ENCODE measurements at regions not wholly inside any gene's neighbourhood (a gene's known extent, or its start where the extent isn't known, plus 50 kb on each side); places are given as distances from the start of the nearest gene placed in this dataset.

DNA sequence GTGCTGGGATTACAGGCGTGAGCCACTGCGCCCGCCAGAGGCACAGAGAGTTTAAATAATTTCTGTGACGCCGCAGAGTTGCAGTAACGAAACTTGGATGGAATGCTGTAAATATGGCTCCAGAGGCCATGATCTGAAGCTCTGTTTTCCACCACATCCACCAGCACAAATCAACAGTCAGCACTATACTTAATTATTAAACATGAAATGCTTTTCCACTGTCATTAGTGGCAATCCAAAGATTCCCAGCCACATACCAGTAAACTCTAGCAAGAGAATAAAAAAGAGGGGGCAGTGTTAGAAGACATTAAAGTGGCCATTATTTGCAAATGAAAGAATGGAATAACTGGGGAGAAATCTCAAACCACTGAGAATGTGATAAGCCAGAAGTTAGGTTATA lies 242.5 kb downstream of the DIRAS2 start:
- no peak overlapping the region for H3K4me3 Mint-ChIP-seq
- ChIA-PET POLR2A (no interaction called here), CTCF (no interaction called here)
- ATAC-seq (ENCODE audit: low read depth) (no peak), DNase-seq (no peak)
- TF ChIP-seq, protein P1, sequence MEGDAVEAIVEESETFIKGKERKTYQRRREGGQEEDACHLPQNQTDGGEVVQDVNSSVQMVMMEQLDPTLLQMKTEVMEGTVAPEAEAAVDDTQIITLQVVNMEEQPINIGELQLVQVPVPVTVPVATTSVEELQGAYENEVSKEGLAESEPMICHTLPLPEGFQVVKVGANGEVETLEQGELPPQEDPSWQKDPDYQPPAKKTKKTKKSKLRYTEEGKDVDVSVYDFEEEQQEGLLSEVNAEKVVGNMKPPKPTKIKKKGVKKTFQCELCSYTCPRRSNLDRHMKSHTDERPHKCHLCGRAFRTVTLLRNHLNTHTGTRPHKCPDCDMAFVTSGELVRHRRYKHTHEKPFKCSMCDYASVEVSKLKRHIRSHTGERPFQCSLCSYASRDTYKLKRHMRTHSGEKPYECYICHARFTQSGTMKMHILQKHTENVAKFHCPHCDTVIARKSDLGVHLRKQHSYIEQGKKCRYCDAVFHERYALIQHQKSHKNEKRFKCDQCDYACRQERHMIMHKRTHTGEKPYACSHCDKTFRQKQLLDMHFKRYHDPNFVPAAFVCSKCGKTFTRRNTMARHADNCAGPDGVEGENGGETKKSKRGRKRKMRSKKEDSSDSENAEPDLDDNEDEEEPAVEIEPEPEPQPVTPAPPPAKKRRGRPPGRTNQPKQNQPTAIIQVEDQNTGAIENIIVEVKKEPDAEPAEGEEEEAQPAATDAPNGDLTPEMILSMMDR (IDR thresholded peaks at IDR 0.05) = no peak
- no peaks in the 10 kb centered on the region for H3K4me1 Mint-ChIP-seq
- intact Hi-C loops (cut with micrococcal nuclease) = no loop called here
- H3K27me3 Mint-ChIP-seq = peaks cover 22% of the 10 kb centered on the region
- no peak overlapping the region for H3K27ac Mint-ChIP-seq
- no peaks in the 10 kb centered on the region for H3K9me3 Mint-ChIP-seq
- no peaks in the 10 kb centered on the region for H3K36me3 Mint-ChIP-seq (ENCODE audit: low read depth)

DNA sequence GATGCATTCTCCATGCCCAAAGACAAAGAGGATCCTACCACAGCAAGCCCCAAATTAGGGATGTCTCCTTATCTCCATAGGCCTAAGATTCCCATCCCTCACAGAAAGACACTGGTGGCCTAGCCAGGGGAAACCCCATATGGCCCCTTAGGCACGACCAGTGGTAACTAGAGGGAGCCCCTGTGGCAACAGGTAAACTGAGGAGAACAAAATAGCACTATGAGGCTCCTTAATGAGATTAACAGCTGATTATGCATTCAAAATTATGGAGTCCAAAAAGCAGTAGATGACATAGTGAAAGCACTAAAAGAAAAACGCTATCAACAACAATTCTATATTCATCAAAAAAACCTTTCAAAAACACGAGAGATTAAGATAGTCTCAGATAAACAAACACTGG lies 234.0 kb downstream of the DIRAS2 start:
- intact Hi-C loops (cut with micrococcal nuclease) = no loop called here
- DNase-seq (no peak), ATAC-seq (ENCODE audit: low read depth) (no peak)
- Mint-ChIP-seq H3K27ac (no peak overlapping the region), H3K36me3 (ENCODE audit: low read depth) (no peaks in the 10 kb centered on the region), H3K4me3 (no peak overlapping the region), H3K27me3 (peaks cover 14% of the 10 kb centered on the region), H3K9me3 (peaks cover 10% of the 10 kb centered on the region), H3K4me1 (no peaks in the 10 kb centered on the region)
- ChIA-PET POLR2A (no interaction called here), CTCF (no interaction called here)
- TF ChIP-seq, protein P1 (IDR thresholded peaks at IDR 0.05) = no peak

DNA sequence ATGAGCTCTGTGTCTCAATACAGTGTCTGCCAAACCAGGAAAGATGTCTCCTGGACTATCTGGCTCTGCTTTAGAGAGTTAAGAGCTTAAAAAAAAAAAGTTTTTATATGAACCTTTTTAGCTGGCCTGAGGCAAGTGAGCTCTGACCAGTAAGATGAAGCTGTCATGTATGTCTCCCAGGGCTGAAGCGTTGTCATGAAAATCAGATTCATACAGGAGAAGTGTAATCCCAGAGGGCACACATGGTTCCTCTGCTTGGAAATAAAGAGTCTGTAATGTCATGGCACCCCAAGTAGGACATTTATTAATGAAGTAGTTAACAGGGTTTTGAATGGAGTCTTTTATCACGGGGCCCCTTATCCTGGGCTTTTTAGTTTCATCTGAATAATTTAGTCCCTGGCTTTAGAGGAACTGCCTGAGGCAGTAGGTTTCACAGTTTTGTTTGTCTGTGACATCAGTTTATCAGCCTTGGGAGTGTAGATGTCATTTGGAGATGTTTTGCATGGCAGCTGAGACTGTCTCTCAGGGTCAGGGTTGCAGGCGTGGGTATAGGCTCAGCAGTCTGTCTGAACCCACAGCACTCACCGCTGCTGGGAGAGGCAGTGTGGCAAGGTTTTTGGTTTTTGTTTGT lies 223.3 kb downstream of the DIRAS2 start:
- Mint-ChIP-seq H3K4me1 (no peaks in the 10 kb centered on the region), H3K36me3 (ENCODE audit: low read depth) (no peaks in the 10 kb centered on the region), H3K4me3 (no peak overlapping the region), H3K27ac (no peak overlapping the region), H3K9me3 (no peaks in the 10 kb centered on the region), H3K27me3 (peaks cover 4% of the 10 kb centered on the region)
- DNase-seq (no peak), ATAC-seq (ENCODE audit: low read depth) (no peak)
- intact Hi-C loops (cut with micrococcal nuclease) = no loop called here
- CTCF ChIA-PET = no interaction called here
- TF ChIP-seq, protein P1 (IDR thresholded peaks at IDR 0.05) = no peak
- POLR2A ChIA-PET = interaction anchor here (0.6 kb wide), 1 partner anchor 8 kb away, joined by 3 read pairs; no protein-coding TSS in a partner anchor

DNA sequence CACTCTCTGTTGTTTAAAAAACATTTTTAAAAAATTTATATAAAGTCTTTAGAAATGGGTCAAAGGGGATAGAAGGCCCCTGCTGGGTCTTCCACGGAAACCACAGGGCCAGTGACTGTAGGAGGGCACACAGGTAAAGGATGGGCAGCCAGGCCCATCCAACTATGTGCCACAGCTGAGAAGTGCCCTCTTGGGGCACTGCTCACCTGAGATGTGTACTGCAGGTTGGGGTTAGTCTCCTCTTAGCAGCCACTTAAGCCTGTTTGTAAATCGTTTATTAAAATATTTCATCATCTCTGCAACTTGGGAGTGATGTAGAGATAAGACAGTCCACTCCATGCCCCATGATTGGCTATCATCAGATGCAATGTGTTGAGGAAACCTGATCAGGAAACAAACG lies 222.4 kb downstream of the DIRAS2 start:
- no peak for DNase-seq
- TF ChIP-seq, protein P1 (IDR thresholded peaks at IDR 0.05) = no peak
- CTCF ChIA-PET = no interaction called here
- peaks cover 4% of the 10 kb centered on the region for H3K27me3 Mint-ChIP-seq
- H3K4me1 Mint-ChIP-seq = no peaks in the 10 kb centered on the region
- no peak overlapping the region for H3K4me3 Mint-ChIP-seq
- POLR2A ChIA-PET = no interaction called here
- H3K9me3 Mint-ChIP-seq = no peaks in the 10 kb centered on the region
- intact Hi-C loops (cut with micrococcal nuclease) = no loop called here
- no peak for ATAC-seq (ENCODE audit: low read depth)
- no peaks in the 10 kb centered on the region for H3K36me3 Mint-ChIP-seq (ENCODE audit: low read depth)
- no peak overlapping the region for H3K27ac Mint-ChIP-seq

DNA sequence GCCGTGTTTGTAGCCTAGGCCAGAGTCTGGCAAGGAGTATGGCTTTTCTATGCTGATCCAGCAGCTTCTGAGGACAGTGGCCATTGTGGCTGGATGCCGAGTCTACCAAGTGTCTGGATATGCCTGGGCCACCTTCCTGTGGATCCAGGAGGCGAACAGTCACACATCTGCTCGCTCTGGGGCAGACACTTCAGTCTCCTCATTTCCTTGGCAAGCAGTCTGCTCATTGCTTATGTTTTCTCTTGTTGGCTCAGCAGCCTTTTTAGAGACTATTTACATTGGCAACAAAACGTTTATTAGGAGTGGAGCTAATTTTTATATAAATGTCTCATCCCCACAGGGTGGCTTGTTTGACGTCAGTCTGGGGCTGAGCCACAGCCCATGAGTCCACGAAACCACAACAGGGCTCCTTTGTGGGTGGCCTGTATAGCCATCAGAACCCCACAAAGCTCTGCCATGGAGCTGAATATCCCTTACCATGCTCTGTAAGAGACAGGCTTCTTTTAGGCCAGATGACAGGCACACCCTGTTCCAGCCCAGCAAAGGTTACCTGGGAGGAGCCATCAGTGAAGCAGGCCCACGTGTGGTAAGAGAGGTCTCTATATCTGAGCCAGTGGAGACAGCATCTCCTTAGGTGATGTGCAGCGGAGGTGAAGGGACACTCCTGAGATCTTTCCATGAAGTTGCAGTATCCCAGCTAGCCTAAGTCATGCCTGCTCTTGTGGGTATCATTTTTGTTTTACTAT lies 221.7 kb downstream of the DIRAS2 start:
- Mint-ChIP-seq H3K36me3 (ENCODE audit: low read depth) (no peaks in the 10 kb centered on the region), H3K4me1 (no peaks in the 10 kb centered on the region), H3K4me3 (no peak overlapping the region), H3K27me3 (peaks cover 6% of the 10 kb centered on the region), H3K9me3 (no peaks in the 10 kb centered on the region), H3K27ac (no peak overlapping the region)
- intact Hi-C loops (cut with micrococcal nuclease) = no loop called here
- ATAC-seq (ENCODE audit: low read depth) = no peak
- TF ChIP-seq, protein P1 (IDR thresholded peaks at IDR 0.05) = no peak
- ChIA-PET CTCF (no interaction called here), POLR2A (no interaction called here)
- no peak for DNase-seq

Data from activated B cell treated with CpG ODN at 0.5 μM for 24 hours (primary cell).